SK-N-SH (cell line): ENCODE measurements at regions not wholly inside any gene's neighbourhood (a gene's known extent, or its start where the extent isn't known, plus 50 kb on each side); places are given as distances from the start of the nearest gene placed in this dataset.

Source experiments
- EZH2phosphoT487 ChIP-seq: fragments of 200-600 bp; sonication (generic); IDR thresholded peaks from 2 replicates; pipeline ENCODE4 v1.6.1; 2017; ENCODE audit warnings: low read depth, mixed run types, mild to moderate bottlenecking, antibody characterized with exemption, moderate library complexity, borderline replicate concordance
- YY1 ChIP-seq: IDR thresholded peaks from 2 replicates; pipeline ENCODE4 v1.4.0; 2012; ENCODE audit warnings: low read depth, mild to moderate bottlenecking

- TF ChIP-seq YY1: no peak
- TF ChIP-seq EZH2phosphoT487: no peak
Measured at GRCh38 chr4:36640876-36641275, 359.5 kb downstream of the DTHD1 start.
